Osteocyte (in vitro differentiated cells): ENCODE measurements at regions not wholly inside any gene's neighbourhood (a gene's known extent, or its start where the extent isn't known, plus 50 kb on each side); places are given as distances from the start of the nearest gene placed in this dataset.
A peak's percentile ranks its signal among the peaks of the same experiment; 100 is the strongest.
"Not testable (repeated sequence)": the region's sequence is repeated elsewhere in the genome, so short reads cannot be mapped to it uniquely, and the experiment has no call there.

ENCODE experiments used
- DNase-seq: peaks from one replicate; pipeline ENCODE4 v3.0.0; 2021; ENCODE audit warnings: mixed read lengths; ENCODE audit not compliant: unreplicated experiment; ENCODE audit errors: extremely low spot score
- H3K27ac Mint-ChIP-seq: one replicate; pipeline ENCODE4 v1.8.0; 2021; ENCODE audit warnings: mild to moderate bottlenecking, mixed read lengths; ENCODE audit not compliant: unreplicated experiment
- H3K27me3 Mint-ChIP-seq: one replicate; pipeline ENCODE4 v1.8.0; 2021; ENCODE audit warnings: mixed read lengths; ENCODE audit not compliant: unreplicated experiment
- H3K36me3 Mint-ChIP-seq: one replicate; pipeline ENCODE4 v1.8.0; 2021; ENCODE audit warnings: mixed read lengths; ENCODE audit not compliant: unreplicated experiment
- H3K4me1 Mint-ChIP-seq: one replicate; pipeline ENCODE4 v1.8.0; 2021; ENCODE audit warnings: mixed read lengths; ENCODE audit not compliant: unreplicated experiment
- H3K4me3 Mint-ChIP-seq: one replicate; pipeline ENCODE4 v1.8.0; 2021; ENCODE audit warnings: mild to moderate bottlenecking, moderate library complexity, mixed read lengths; ENCODE audit not compliant: unreplicated experiment
- H3K9me3 Mint-ChIP-seq: one replicate; pipeline ENCODE4 v1.8.0; 2021; ENCODE audit warnings: mixed read lengths; ENCODE audit not compliant: unreplicated experiment
- CTCF ChIP-seq: fragments of 200-600 bp; sonication (generic); IDR thresholded peaks from 2 replicates; pipeline ENCODE4 v1.5.0; 2021; ENCODE audit warnings: antibody characterized with exemption, mild to moderate bottlenecking, moderate library complexity

- TF ChIP-seq CTCF, result peak; percentile 59
- peaks cover 28% of the 10 kb centered on the region for H3K27me3 Mint-ChIP-seq
- H3K27ac Mint-ChIP-seq, result no peak overlapping the region
These were observed 79.0 kb upstream of the NFASC start for GRCh38 chr1:204791453-204792353.

GRCh38 chr1:204792354-204792692 is 78.3 kb upstream of the NFASC start:
- no peak for TF ChIP-seq CTCF
- DNase-seq, result no peak
- Mint-ChIP-seq H3K36me3 (no peaks in the 10 kb centered on the region), H3K4me1 (no peaks in the 10 kb centered on the region), H3K4me3 (no peak overlapping the region), H3K27me3 (peaks cover 28% of the 10 kb centered on the region), H3K9me3 (no peaks in the 10 kb centered on the region), H3K27ac (no peak overlapping the region)

More at GRCh38 chr1:204791453-204792353, 79.0 kb upstream of the NFASC start:
- DNase-seq, result no peak
- H3K36me3 Mint-ChIP-seq, result no peaks in the 10 kb centered on the region
- no peaks in the 10 kb centered on the region for H3K4me1 Mint-ChIP-seq
- H3K4me3 Mint-ChIP-seq, result no peak overlapping the region
- no peaks in the 10 kb centered on the region for H3K9me3 Mint-ChIP-seq

GRCh38 chr1:204793259-204793914 is 77.3 kb upstream of the NFASC start:
- DNase-seq, result no peak
- TF ChIP-seq CTCF, result no peak
- no peaks in the 10 kb centered on the region for H3K36me3 Mint-ChIP-seq
- no peak overlapping the region for H3K27ac Mint-ChIP-seq
- peaks cover 22% of the 10 kb centered on the region for H3K27me3 Mint-ChIP-seq
- no peak overlapping the region for H3K4me3 Mint-ChIP-seq
- H3K4me1 Mint-ChIP-seq, result no peaks in the 10 kb centered on the region
- H3K9me3 Mint-ChIP-seq, result no peaks in the 10 kb centered on the region

GRCh38 chr1:204796886-204797285 is 73.8 kb upstream of the NFASC start:
- not testable (repeated sequence) for H3K27ac Mint-ChIP-seq, H3K9me3 Mint-ChIP-seq, H3K4me3 Mint-ChIP-seq, H3K4me1 Mint-ChIP-seq, H3K36me3 Mint-ChIP-seq
- DNase-seq, result peak; percentile 2
- peaks cover 18% of the 10 kb centered on the region for H3K27me3 Mint-ChIP-seq

- H3K9me3 Mint-ChIP-seq, result no peaks in the 10 kb centered on the region
- no peaks in the 10 kb centered on the region for H3K36me3 Mint-ChIP-seq
- no peak overlapping the region for H3K4me3 Mint-ChIP-seq
- H3K27me3 Mint-ChIP-seq, result peaks cover 18% of the 10 kb centered on the region
- TF ChIP-seq CTCF, result no peak
- no peaks in the 10 kb centered on the region for H3K4me1 Mint-ChIP-seq
- H3K27ac Mint-ChIP-seq, result no peak overlapping the region
- DNase-seq, result no peak
These were observed 73.3 kb upstream of the NFASC start for GRCh38 chr1:204797401-204797800.
